ENCODE measurements at regions not wholly inside any gene's neighbourhood (a gene's known extent, or its start where the extent isn't known, plus 50 kb on each side); places are given as distances from the start of the nearest gene placed in this dataset.

- TF ChIP-seq U2AF1 (optimal IDR thresholded peaks at IDR 0.05; ENCODE audit: low read depth, low read length) (no peak), ZBTB11 (CRISPR knock-in tag; IDR thresholded peaks at IDR 0.05) (no peak), BCLAF1 (IDR thresholded peaks at IDR 0.05; ENCODE audit: borderline replicate concordance in 1 of 2, control insufficient read depth in 1 of 2, low read depth in 2 of 2, low read length in 1 of 2) (no peak), SMAD4 (CRISPR knock-in tag; conservative IDR thresholded peaks at IDR 0.05) (no peak; the same call in 1 of the 2 replicates), ZFP36 (IDR thresholded peaks at IDR 0.05; ENCODE audit: low read depth, low read length, partially characterized antibody) (no peak), TSHZ1 (CRISPR knock-in tag; IDR thresholded peaks at IDR 0.05) (no peak), CEBPZ (IDR thresholded peaks at IDR 0.05; ENCODE audit: borderline replicate concordance, low read depth, low read length) (no peak), ZNF586 (CRISPR knock-in tag; conservative IDR thresholded peaks at IDR 0.05) (no peak), LCOR (CRISPR knock-in tag; IDR thresholded peaks at IDR 0.05) (no peak), ZKSCAN1 (IDR thresholded peaks at IDR 0.05; ENCODE audit: low read depth, low read length) (no peak), ZNF133 (CRISPR knock-in tag; IDR thresholded peaks at IDR 0.05) (no peak)
Measured at GRCh38 chr5:17400724-17401469, 97.1 kb upstream of the TAF11L2 start (continued).

Data from K562 (cell line).